HG03045 (cell line): ENCODE measurements at regions not wholly inside any gene's neighbourhood (a gene's known extent, or its start where the extent isn't known, plus 50 kb on each side); places are given as distances from the start of the nearest gene placed in this dataset.
"Not testable (repeated sequence)": the region's sequence is repeated elsewhere in the genome, so short reads cannot be mapped to it uniquely, and the experiment has no call there.

Source experiments
- ATAC-seq: cut with Tn5 transposase; IDR thresholded peaks from one replicate; pipeline ENCODE4 v1.9.1; 2021; ENCODE audit warnings: mild to moderate bottlenecking, moderate library complexity; ENCODE audit not compliant: unreplicated experiment

- peak; percentile 84 for ATAC-seq
Observed at GRCh38 chr13:52565324-52565723, 76.9 kb upstream of the HNRNPA1L2 start.

DNA sequence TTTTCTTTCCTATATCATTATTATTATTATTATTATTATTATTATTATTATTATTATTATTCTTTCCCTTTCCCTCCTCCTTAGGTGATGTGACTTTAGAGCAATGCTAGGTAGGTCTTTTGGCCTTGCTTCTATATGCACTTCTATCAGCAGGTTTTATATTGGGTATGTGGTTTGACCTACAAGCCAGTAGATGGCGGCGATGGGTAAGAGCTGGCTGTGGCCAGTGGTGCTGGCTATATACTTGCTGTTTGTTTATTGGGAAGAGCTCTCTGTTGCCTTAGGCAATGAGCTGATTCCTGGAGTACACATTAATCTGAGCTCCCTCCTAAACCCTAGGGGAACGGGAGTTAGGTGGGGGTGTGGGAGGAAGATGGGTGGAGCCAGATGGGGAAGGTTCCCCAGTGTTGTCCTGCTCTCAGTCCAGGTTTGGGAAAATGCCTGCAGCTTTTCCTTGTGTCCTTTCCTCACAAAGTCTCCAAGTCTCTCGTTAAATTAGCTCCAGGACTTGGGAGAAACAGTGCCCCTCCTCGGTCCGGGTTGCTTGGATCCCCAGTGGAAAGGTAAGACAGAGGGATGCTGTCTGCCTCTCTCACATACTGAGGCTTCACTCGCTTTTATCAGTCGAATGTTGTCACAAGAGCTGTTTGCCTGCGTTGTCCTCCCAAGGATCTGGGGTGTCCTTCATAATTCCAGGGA, 72.2 kb upstream of the HNRNPA1L2 start:
- not testable (repeated sequence) for ATAC-seq

- not testable (repeated sequence) for ATAC-seq
Observed at GRCh38 chr13:52571163-52571562, 71.1 kb upstream of the HNRNPA1L2 start.

DNA sequence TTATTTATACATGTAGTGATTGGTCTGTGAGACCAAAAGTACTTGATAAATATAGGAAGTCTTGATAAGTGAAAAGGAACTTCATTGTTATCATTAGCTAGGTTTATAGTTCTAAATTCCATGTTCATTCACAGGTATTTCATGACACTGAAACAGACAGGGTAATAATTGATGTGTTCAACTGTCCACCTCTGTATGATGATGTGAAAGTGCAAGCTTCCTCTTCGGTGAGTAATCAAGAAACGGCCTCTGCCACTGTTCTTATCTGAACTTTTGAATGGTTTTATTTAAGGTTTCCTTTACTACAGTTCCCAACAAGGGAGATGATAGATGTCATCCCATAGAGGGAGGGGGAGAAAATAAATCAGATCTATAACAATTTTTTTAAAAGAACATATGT, 59.3 kb upstream of the HNRNPA1L2 start:
- ATAC-seq = not testable (repeated sequence)
